ENCODE measurements at regions not wholly inside any gene's neighbourhood (a gene's known extent, or its start where the extent isn't known, plus 50 kb on each side); places are given as distances from the start of the nearest gene placed in this dataset.
"Not testable (repeated sequence)": the region's sequence is repeated elsewhere in the genome, so short reads cannot be mapped to it uniquely, and the experiment has no call there.

DNA sequence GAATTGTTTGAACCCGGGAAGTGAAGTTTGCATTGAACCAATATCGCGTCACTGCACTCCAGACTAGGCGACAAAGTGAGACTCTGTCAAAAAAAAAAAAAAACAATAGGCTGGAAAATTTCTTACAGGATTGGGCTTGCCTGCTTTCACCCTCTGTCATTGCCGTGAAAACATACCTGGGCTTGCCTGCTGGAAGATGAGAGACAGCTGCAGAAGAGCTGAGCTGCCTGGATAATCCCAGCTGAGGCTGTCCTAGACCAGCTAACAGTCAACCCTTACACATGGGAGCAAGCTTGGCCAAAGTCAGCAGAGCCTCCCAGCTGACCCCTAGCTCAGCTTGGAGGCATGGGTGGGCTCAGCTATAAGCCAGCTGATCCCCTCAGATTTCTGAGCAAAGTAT, 306.2 kb downstream of the CCSER2 start:
- no peak for DNase-seq

DNA sequence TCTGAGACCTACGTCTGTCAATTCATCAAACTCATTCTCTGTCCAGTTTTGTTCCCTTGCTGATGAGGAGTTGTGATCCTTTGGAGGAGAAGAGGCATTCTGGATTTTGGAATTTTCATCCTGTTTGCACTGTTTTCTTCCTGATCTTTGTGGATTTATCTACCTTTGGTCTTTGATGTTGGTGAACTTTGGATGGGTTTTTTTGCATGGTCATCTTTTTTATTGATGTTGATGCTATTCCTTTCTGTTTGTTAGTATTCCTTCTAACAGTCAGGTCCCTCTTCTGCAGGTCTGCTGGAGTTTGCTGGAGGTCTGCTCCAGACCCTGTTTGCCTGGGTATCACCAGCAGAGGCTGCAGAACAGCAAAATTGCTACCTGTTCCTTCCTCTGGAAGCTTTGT, 322.2 kb downstream of the CCSER2 start:
- not testable (repeated sequence) for DNase-seq

DNA sequence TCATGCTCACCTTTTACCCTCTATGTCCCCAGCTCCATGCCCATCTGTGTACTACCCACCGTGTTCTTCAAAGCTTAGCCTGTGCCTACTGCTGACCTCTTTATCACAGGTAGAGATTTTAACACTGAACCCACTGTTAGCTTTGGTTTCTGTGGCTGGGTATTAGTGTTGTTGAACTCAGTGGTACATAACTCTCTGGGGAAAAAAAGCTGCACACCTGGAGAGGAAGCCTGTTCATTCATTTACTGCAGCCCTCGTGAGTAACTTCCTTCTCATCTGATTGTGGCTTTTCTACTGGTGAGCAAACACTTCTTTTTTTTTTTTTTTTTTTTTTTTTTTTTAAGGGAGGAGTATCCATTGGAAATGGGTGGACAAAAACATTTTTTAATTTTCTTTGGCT, 326.3 kb downstream of the CCSER2 start:
- DNase-seq = no peak

GRCh38 chr10:84659027-84659426, 330.6 kb downstream of the CCSER2 start:
- DNase-seq = no peak

- DNase-seq = no peak
These were observed 331.4 kb downstream of the CCSER2 start for GRCh38 chr10:84659497-84660439.

DNA sequence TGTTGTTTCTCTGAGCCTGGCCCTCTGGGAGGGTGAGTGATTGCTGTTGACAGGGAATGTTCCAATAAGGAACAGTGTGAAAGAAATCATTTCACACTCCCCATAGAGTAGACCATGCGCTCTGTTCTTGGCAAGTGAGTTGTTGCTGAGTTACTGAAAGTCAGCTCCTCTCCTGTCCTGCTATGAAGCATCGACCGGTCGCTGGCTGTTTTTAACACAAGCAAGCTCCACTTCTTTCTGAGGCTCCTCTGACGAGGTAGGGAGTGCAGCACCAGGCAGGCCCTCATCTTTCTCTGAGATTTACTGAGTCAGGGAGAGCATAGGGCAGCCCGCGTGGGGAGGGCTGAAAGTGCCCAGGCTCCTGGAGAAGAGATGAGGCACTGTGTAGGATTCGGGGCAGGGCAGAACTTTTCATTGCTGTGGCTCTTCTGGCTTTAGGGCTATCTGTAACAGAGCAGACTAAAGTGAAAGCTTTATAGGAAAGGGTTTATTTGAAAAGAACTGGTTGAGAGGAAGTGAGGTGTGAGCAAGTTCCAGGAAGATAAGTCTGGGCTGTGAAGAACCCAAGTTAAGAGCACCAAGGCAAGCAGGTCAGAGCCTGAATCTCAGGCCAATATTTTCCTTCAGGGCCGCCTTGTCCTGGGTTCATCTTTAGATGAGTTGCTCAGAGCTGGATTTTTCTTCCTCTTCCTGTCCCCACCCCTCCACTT, 332.2 kb downstream of the CCSER2 start:
- no peak for DNase-seq

GRCh38 chr10:84665211-84665610, 336.8 kb downstream of the CCSER2 start:
- DNase-seq = no peak

DNA sequence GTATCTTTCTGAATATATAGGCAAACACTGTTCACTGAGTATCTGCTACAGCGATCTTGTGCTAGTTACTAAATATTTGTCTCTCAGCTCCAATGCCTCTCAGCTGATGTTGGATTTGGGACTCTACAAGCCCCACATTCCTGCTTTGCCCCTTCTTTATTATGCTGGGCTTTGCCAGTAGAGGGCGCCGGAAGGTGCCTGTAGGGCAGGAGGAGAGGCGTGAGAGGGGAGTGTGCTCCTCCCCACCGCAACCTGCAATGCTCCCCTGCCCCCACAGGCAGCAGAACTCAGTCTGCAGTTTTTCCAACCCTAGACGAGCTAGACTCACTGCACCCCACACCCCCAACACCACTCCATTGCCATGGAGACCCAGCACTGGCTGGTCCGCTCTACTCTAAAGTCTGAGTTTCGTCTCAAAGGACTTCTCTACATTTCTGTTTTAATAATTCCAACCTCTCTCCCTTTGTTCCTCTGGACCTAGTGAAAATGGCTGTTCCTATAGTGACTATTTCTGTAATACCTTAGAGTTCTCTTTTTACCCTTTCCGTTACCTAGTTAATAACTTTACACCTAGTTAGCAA, 337.6 kb downstream of the CCSER2 start:
- DNase-seq = no peak

DNA sequence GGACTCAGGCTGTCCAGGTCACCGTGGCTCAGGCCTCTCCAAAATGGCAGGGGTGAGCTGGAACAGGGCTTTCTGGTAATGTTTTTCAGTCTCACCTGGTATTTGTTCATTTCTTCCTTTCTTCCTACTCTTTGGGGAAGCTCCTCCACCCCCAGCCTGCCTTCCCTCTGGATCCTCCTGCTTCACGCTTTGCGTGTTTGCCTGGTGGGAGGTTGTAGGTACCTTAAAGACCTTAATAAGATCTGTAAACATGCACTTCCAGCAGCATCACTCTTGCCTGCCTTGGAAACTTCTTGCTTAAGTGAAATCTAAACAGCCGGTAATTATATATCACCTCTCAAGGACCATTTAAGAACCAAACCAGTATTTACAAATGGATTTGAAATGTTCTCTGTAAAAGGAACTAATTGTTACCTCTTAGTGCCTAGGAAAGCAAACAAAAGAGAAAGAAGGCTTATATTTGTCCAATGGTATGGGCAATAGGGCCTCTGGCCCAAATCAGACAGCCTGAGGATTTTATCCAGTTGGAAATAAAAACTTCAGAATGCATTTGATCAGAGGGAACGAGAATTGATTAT, 339.9 kb downstream of the CCSER2 start:
- no peak for DNase-seq

DNA sequence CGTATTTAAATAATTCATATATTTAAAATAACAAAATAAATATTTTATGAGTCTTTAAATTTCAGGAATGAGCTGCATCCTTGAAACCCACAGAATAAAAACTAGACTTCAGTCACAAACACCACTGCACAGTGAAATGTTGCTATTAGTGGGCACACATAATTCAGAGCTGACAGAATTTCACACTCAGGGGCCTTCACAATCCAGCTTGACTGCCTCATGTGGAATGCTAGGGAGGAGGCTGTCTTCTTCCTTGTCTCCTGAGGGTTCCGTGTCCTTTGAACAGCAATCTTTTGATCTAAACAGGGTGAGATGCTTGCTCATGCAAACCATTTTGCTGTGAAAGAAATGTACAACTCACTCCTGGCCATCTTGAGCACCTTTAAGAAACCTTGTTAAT, 346.7 kb downstream of the CCSER2 start:
- no peak for DNase-seq

- DNase-seq = no peak
These were observed 348.1 kb downstream of the CCSER2 start for GRCh38 chr10:84676536-84676935.

DNA sequence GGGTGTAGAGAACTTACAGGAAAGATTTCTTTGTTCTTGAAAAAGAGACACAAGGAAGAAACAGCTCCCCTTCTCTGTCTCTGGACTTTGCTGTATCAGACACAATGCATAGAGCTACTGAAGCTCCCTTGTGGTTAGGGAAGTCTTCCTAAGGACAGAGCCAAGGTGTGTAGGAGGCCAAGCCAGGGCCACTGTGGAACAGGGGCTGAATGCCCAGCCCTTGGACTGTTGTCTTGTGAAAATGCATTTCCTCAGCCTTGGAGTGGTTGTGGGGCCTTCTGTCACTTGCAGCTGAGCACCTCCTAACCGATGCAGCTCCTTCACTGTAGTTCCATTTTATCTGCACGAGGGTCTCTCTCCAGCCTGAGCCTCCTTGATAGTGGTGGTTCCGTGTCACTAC, 353.4 kb downstream of the CCSER2 start:
- DNase-seq = no peak

- no peak for DNase-seq
These were observed 355.2 kb downstream of the CCSER2 start for GRCh38 chr10:84683550-84683949.

DNA sequence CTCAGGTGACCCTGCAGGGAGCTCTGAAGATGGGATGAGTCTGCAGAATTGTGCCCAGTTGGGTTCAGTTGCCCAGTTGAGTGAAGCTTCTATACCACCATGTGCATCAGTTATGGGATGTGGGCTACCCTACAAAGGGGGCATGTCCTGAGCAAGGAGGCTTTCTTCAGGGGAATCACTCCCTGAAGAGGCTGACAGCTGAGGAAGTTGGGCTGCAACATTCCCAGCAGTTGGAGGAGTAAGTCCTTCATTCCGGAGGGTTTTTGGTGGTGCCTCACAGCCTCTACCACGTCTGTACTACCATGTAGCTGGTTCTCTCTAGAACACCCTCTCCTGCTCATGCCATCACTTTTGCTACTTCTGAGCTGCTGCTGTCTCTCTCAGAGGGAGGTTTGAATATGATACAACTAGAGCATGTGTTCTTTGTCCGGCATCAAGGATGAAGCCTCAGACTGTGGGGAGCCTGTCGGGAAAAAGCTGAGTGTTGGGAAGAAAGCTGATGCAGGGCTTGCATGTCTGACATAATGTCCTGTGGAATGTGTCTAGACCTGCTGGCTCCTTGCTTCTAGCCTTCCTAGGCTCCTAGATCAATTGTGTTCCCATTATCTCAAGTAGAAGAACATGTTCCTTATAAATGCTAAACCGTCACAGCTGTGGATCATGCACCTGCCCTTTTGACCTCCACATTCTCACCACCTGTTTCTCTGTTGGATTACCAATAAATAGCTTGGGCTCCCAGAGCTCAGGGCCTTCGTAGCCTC, 355.8 kb downstream of the CCSER2 start:
- DNase-seq = no peak

- DNase-seq = no peak
These were observed 356.8 kb downstream of the CCSER2 start for GRCh38 chr10:84685047-84685660.

DNA sequence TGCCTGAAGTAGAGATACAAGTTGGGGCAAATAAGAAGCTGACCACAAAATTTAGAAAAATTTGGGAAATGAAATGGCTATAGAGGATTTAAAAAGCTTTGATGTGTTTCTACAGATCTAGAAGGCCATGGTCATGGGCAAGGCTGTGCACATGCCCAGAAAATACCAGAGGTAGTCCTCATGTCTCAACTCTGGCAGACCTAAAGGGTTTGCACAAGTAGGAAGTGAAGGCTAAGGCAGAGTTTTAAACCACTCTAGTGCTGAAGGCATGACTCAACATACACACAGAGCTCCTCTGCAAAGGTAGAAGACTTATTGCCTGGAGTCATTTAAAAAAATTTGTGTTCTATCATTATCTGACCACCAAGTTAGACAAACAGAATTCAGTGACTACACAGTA, 364.6 kb downstream of the CCSER2 start:
- DNase-seq = no peak

- DNase-seq = no peak
These were observed 367.5 kb downstream of the CCSER2 start for GRCh38 chr10:84695902-84696301.

GRCh38 chr10:84696610-84697009, 368.2 kb downstream of the CCSER2 start:
- DNase-seq = no peak

GRCh38 chr10:84698989-84699388, 370.6 kb downstream of the CCSER2 start:
- DNase-seq = no peak

DNA sequence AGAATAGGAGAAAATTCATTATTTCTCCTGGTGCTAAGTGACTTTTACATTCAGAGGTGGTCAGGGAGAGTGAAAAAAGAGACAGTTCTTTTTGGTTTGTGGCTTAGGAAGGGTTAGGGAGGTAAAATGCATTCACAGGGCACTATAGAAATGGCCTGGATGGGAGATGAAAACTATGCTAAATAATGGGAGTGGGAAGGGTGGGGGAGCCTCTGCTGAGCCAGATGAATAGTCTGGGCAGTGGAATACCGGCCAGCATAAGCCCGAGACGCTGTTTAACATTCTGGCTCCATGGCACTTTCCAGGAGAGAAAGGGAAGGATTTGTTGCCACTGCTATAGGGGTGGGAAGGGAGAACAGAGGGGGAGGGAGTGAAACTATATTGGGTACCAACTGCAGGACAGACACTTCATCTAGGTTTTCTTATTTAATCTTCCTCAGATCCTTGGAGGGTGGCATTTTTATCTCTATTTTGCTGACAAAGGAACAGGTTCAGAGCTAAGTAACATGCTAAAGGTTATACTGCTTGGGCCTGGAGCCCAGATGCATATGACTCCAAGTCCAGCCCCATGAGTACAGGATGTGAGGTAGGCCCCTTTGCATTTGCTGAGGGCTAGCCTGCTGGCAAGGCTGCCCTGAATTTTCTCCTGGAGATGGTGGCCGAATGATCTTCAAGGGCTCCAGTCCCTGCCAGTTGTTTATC, 372.4 kb downstream of the CCSER2 start:
- no peak for DNase-seq

DNA sequence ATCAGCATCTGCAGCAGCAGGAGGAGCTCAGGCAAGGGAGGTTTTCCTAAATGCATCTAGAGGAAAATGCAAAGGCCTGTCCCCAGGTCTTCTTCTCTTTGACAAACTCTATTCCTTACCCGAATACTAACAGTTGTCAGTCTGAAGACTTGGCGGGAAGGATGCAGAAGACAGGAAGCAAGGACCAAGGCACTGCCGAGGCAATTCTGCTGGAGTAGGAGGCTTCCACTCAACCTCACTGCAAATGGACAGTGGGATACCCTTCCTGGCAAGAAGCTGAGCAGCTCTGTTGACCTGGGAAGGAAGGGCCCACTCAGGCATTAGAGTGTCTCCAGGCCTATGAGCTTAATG, 373.0 kb downstream of the CCSER2 start:
- DNase-seq = no peak

DNA sequence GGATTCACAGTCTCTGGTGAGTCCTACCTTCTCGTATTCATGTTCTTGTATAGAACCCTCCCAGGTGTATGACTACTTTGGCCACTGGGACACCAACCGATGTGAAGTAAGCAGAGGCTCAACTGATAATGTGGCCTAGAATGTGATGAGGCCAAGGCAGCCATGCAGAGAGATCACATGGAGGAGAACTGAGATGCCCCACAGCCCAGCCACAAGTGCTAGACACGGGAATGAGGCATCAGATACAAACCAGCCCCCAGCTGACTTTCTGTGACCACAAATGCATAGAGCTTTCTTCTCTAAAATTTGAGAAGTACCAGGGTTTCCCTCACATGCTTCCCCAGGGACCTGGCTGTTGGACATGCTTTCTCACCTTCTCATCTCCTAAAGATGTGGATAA, 375.7 kb downstream of the CCSER2 start:
- DNase-seq = no peak

Measured in CD4-positive, alpha-beta T cell treated with Interleukin-1 beta for 1 hour (primary cell).